ENCODE measurements at regions not wholly inside any gene's neighbourhood (a gene's known extent, or its start where the extent isn't known, plus 50 kb on each side); places are given as distances from the start of the nearest gene placed in this dataset.
"Not testable (repeated sequence)": the region's sequence is repeated elsewhere in the genome, so short reads cannot be mapped to it uniquely, and the experiment has no call there.

DNA sequence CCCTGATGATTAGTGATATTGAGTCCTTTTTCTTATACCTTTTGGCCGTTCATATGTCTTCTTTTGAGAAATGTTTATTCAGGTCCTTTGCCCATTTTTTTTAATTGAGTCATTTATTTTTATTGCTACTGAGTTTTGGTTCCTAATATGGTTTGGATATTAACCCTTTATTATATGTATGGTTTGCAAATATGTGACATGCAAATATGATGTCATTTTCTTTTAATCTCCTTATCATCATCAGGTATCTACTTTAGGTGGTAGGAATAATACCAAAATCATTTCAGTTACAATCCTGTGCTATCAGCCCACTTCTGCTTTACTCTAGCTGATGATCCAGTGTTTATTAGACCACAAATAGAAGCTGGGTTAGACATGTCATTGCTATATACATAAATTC lies 102.3 kb upstream of the TRPC7 start:
- DNase-seq (ENCODE audit: low spot score) = no peak

DNA sequence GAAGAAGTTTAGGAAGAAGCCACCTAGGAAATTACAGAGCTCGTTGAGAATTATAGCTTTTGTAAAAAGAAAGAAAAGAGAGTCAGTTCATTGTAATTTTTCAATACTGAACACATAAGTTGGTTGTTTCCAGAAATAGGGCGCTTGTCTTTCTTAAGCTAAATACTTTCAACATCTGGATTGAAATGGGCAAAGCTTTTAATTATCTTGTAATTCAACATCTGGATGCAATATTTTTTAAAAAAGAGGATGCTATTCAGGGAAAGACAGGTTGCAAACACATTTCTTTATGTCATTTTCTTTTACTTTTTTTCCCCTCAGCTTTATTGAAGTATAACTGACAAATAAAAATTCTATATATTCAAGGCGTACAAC lies 100.7 kb upstream of the TRPC7 start:
- DNase-seq (ENCODE audit: low spot score) = no peak

DNA sequence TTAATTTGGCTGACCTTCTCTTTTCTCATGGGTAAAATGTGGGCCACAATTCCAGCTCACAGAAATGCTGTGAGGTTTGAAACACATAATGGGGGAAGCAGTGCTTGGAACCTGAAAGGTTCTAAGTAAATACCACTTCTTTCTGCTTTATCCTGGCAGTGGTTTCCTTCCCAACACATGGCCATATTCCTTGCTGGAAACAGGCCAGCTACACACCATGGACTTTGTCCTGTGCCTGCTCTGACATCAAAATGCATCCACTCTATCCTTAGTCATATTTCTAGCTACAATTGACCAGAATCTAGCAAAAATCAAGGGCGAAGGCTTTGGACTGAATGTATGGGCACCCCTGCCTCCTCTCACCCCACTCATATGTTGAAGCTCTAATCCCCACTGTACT lies 93.1 kb upstream of the TRPC7 start:
- DNase-seq (ENCODE audit: low spot score) = no peak

DNA sequence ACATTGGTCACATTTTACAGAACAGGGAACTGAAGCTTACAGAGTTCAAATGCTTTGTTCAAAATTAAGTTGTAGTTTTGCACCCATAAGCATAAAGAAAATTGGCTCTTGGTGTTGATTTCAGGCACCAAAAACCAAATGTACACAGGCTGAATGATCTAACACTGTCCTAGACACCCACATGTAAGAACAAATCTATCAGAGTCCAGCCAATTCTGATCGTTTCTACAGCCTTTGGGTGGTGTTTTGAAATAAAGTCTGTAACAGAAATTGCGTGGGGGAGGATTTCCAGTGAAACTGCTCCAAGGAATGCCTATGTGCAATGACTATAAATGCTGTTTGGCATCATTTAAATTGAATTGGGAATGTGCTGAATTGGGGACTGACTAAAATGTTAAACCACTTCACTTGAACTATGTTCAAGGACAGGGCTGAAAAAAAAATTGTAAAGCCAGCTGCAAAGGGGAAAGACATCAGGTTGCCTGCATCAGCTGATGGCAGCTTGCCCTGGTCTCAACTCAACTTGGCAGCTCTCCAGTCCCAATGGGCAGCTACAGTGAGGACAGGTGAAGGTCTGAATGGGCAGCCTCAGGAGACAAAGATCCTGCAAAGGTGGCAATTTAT lies 92.2 kb upstream of the TRPC7 start:
- DNase-seq (ENCODE audit: low spot score) = no peak

DNA sequence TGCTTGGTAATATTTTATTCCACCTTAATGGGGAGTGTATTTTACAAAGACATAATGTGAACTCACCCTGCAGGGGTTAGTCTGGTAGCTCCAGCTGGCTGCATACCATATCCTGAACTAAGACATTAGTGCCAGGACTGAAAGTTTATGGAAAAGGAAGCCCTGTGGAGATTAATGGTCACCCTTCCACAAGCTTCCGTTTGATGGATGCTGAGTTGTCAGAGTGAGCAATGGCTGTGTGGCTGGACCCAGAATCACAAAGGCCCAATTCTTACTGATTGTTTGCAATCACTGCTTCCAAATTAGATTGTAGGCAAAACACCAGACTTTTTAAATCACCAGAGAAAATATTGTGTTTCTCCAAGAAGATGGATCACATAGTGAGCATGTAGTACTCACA lies 90.1 kb upstream of the TRPC7 start:
- DNase-seq (ENCODE audit: low spot score) = no peak

DNA sequence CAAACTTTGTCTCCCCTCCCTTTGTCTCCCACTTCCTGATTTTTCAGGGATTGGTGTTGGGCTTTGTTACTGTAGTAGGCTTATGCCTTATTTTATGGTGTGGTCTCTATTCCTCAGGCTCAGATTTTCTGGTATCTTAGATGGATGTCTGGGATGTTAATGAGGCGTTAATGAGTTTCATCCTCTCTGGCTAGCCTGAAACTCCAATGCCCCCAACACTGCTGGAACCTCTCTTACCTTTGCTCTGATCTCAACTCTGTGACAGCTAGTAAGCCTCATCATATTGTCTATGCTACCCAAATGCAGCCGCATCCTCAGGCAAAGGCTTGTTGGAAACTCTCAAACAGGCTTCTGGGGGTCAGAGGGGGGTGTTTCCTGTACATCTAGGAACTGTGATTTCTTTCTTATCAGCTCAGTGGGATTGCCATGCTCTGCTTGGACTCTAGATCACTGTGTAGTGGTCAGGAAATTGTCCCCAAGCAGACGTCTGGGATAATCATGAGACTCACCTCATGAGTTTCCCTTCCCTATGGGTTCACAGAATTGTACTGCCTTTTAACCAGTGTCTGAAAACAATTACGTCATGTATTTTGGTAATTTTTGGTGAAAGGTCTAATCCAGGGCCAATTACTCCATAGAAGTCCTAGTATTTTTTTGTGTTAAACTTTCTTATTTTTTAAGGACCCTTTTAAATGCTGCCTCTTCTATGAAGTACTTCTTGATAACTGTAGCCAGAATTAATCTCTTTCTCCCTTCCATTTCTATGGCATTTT lies 88.8 kb upstream of the TRPC7 start:
- no peak for DNase-seq (ENCODE audit: low spot score)

DNA sequence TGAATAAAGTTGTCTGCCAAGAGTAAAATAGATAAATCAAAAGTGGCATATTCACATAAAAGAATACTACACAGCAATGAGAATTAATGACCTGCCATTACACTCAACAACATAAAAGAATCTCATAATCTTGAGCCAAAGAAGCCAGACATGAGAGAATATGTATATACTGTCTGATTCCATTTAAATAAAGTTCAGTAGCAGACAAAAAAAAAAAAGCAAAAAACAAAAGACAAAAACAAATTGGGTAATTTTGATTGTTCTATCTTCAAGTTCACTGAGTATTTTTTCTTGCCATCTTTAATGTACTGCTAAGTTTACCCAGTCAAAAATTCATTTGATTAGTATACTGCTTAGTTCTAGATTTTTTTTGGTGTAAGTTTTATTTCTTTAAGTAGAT lies 87.9 kb upstream of the TRPC7 start:
- DNase-seq (ENCODE audit: low spot score) = no peak

DNA sequence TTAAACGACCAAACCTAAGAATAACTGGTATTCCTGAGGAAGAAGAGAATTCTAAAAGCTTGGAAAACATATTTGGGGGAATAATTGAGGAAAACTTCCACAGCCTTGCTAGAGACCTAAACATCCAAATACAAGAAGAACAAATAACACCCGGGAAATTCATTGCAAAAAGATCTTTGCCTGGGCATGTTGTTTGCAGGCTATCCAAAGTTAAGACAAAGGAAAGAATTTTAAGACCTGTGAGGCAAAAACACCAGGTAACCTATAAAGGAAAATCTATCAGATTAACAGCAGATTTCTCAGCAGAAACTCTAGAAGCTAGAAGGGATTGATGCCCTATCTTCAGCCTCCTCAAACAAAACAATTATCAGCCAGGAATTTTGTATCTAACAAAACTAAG lies 82.2 kb upstream of the TRPC7 start:
- not testable (repeated sequence) for DNase-seq (ENCODE audit: low spot score)

DNA sequence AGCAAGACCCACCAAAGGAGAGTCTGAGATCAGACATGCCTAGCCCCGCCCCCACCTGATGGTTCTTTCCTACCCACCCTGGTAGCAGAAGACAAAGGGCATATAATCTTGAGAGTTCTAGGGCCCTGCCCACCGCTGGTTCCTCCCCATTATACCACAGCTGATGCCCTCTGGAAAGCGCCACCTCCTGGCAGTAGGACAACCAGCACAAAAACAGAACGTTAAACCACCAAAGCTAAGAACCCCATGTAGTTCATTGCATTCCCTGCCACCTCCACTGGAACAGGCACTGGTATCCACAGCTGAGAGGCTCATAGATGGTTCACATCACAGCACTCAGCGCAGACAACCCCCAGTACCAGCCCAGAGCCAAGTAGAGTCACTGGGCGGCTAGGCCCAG lies 81.2 kb upstream of the TRPC7 start:
- DNase-seq (ENCODE audit: low spot score) = no peak

DNA sequence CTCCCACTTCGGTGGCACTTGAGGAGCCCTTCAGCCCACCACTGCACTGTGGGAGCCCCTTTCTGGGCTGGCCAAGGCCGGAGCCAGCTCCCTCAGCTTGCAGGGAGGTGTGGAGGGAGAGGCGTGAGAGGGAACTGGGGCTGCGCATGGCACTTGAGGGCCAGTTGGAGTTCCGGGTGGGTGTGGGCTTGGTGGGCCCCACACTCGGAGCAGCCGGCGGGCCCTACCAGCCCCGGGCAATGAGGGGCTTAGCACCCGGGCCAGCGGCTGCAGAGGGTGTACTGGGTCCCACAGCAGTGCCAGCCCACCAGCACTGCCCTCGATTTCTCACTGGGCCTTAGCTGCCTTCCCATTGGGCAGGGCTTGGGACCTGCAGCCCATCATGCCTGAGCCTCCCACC lies 78.8 kb upstream of the TRPC7 start:
- DNase-seq (ENCODE audit: low spot score) = not testable (repeated sequence)

DNA sequence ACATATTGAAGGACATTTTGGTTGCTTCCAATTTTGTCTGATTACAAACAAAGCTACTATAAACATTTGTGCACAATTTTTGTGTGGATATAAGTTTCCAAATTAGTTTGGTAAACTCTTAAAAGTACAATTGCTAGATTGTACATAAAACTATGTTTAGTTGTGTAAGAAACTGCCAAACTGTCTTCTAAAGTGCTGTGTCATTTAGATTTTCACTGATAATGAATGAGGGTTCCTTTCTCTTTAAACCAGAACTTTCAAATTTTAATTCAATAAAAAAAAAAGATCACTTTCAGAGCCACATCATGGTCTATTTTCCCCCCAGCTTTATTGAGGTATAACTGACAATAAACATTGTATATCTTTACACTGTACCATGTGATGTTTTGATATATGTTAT lies 74.0 kb upstream of the TRPC7 start:
- no peak for DNase-seq (ENCODE audit: low spot score)

DNA sequence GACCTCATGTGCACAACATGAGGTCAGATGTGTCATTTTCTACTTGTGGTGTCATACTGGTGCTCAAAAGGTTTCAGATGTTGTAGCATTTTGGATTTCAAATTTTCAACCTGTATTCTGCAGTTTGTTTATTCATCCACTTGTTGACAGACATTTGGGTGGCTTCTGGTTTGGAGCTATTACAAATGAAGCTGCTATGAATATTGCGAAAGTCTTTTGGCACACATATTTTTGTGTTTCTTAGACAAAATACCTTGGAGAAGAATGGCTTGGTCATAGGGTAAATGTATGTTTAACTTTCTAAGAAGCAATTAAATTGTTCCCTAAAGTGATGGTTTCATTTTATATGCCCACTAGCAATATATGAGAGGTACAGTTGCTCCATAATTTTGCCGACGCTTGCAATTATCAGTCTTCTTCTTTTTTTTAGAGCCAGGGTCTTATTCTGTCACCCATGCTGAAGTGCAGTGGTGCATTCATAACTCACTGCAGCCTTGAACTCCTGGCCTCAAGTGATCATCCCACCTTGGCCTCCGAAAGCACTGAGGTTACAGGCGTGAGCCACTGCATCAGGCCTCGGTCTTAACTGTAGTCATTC lies 70.7 kb upstream of the TRPC7 start:
- DNase-seq (ENCODE audit: low spot score) = no peak

DNA sequence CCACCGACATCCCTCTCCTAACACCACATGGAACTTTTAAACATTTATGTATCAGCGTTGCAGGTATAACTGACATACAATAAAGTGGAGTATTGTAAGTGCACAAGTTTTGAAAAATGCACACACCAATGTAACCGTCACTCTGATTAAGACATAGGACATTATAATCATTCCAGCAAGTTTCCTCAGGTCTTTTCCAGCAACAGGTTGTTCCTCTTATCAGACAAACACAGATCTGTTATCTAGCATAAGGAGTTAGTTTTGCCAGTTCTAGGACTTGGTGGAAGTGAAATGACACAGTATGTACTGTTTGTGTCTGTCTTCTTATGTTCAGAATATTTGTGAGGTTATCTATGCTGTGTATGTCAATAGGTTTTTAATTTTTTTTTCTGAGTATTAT lies 69.5 kb upstream of the TRPC7 start:
- DNase-seq (ENCODE audit: low spot score) = no peak

DNA sequence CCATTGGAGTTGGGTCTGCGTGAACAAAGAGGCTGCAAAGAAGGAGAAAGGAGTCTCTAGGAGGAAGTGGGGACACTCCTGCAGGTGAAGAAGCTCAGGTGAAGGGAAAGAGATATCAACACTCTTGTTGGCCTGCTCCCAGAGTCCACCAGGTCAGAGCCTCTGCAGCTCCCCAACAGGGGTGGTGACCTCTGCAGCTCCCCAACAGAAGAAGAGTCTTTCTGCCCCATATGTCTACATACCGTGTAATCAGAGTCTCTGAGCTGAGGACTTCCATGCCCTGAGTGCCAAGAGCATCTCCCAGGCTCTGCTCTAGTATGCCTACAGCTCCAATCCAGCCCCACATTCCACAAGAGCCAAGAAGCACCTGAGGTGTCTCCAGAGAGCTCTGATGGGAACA lies 67.4 kb upstream of the TRPC7 start:
- no peak for DNase-seq (ENCODE audit: low spot score)

DNA sequence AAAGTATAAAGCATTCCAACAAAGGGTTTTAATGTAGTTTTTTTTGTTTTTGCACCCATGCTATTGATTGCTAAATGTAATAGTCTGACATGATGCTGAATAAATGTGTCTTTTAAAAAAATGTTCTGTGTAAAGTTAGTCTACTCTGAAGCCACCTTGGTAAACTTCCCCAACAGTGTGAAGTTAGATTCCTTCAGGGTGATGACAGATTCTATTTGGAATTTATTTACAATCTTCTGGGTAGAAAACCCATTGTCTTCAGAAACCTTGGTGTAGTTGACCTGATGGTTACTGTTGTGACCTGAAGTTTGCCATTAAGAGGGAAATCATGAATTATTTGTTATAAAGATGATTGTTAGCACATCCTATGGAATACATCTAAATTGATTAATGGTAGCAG lies 64.7 kb upstream of the TRPC7 start:
- no peak for DNase-seq (ENCODE audit: low spot score)

DNA sequence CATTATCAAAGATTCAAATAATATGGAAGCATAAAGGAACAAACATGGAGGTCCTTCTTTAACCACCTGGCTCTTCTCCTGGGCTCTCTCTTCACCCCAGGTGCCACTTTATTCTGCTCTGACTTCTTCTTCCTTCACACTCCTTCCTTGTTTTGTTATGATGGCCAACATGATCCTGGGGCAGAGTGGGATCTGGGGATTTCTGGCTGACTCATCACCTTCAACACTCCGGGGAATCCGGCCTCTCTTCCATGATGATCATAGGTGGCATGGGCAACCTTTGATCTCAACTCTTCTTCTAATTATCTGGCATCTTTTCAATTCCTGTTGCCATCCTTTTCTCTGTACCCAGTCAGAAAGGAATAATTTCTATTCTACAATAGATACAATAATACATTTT lies 62.1 kb upstream of the TRPC7 start:
- no peak for DNase-seq (ENCODE audit: low spot score)

DNA sequence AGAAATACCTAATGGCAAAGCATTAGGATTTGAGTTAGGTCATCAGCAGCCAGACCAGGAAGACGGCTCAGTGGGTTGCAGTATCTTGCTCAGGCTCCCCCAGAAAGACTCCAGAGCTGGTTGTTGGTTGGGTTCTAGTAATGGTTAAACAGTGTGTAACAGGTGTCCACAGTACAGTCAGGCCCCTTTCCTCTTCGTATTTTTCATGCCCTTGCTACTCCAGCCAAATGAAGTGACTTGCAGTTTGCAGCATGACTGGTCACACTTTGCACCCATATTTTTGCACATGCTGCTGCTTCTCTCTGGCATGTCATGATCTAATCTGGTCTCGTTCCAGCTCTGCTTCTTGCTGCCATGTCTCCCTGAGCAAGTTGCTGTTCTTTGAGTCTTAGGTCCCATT lies 60.6 kb upstream of the TRPC7 start:
- no peak for DNase-seq (ENCODE audit: low spot score)

DNA sequence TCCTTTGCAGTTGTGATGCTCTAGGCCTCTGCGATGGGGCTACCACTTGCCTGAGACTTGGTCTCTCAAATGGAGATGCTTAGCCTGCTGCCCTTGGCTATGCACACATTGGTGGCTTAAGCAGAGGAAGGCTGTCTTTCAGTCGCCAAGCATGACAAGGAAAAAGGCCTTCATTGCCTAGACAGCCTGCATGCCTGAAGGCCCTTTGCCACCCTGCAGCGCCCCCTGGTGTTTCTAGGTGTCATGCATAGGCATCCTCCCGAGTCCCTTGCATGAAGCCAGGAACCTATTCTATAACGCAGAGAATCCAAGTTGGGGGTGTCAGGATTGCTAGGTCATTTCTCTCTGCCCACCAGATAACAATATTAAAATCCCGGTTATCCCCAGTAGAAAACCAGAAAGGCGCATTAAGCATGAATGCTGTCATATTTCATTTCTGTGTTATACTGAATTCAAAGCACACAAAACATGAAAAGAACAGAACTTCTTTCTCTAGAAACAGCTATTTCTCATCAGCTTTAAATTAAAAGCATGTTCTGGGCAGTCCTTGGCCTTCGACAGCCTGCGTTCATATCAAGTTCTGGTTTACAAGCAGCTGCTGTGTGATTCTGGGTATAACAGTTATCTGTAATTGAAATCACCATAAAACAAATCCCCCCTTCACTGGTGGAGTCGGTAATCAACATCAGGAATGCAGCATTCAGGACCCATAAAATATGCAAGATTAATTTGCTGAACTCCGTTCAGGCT lies 59.7 kb upstream of the TRPC7 start:
- DNase-seq (ENCODE audit: low spot score) = peak; percentile 23

DNA sequence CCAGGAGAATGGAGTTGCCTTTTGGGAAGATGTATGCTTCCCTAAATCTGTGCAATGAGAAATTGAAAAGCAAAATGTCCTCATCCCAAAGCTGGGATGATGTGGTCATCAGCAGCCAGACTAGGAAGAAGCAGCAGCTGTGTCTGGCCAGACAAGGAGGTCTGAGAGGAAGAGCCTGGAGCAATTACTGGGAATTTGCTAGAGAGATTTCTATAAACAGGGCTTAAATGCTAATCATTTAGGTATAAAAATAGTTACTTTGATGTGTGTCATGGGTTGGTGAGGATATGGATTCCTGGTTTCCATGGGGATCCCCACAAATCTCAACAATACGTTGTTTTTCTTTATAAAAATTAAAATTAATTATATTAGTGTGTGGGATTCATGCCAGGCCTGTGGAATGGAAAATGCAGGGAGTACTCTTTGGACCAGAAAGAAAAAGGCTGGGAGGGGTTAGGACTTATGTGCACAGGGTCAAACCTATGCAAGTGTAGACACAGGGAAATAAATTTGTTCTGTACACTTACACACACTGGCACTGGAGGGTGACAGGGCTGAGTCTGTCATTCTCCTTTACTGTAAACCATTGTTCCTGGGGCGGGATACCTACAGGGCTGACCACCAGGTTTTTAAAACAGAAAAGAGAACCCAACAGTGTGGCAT lies 58.7 kb upstream of the TRPC7 start:
- DNase-seq (ENCODE audit: low spot score) = no peak

DNA sequence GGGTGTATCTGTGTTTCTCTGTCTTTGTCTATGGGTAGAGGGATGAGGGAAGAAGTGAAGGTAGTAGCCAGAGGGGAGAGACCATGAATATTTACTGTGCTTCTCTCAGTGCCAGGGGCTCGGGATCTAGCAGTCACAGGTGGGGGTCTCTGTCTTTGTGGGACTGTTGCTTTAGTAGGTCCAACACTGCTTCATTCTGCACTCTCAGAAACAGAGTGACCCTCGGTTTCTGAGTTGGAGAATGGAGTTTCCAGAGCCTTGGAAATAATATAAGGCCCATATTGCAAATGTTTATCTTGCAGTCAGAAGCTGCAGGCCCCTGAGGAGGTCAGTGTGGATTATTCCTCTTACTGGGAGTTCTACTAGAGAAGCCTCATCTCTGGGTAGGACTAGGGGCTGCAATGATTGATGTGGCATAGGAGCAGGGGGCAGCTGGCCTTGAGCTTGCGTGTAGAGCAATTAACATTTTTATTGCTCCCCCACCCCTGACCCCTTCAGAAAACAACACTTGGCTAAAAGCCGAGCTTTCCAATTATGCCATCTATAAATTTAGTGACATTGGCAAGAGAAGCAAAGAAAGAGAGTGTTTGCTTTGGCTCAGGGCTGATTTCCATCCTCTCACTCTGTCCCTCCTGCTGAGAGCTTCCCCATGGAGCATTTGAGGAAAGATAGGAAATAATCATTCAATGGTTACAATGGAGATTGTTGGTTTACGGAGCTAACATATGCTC lies 55.0 kb upstream of the TRPC7 start:
- no peak for DNase-seq (ENCODE audit: low spot score)

DNA sequence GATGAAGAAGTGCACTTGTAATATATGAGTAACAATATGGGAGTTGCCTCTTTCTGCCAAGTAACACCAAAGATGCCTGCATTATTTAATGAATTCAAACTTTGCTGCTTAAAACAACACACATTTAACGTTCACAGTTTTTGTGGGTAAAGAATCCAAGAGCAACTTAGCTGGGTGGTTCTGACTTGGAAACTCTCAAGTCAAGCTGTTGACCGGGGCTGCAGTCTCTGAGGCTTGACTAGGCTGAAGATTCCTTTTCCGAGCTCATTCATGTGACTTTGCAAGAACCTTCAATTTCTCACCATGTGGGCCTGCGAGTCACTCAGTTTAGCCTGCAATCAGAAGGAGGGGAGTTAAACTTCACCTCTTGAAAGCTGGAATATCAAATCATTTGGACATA lies 53.0 kb upstream of the TRPC7 start:
- DNase-seq (ENCODE audit: low spot score) = no peak
